GM03348 (cell line): ENCODE measurements at regions not wholly inside any gene's neighbourhood (a gene's known extent, or its start where the extent isn't known, plus 50 kb on each side); places are given as distances from the start of the nearest gene placed in this dataset.
"Not testable (repeated sequence)": the region's sequence is repeated elsewhere in the genome, so short reads cannot be mapped to it uniquely, and the experiment has no call there.

ENCODE experiments used
- DNase-seq: peaks from one replicate; pipeline ENCODE4 v3.0.0; 2012; ENCODE audit warnings: low spot score

DNA sequence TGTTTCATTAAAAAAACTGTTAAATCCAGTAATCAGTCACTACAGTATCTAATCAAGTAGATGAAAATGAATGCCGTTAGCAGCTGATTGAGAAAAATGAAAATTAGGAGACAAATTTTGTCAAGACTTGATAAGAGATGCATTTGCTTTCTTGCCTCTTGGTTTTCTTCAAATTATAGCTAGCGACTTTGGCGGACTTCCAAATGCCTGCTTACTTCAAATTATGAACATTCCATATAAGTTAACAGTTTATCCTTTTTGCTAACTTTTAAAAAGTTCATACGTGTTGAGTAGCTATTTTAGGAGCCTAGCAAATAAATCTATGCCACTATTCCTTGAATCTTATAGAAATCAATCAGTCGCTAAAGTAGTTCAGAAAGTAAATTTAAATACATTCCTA is 58.8 kb downstream of the PPP4R3C start:
- DNase-seq, result no peak

DNA sequence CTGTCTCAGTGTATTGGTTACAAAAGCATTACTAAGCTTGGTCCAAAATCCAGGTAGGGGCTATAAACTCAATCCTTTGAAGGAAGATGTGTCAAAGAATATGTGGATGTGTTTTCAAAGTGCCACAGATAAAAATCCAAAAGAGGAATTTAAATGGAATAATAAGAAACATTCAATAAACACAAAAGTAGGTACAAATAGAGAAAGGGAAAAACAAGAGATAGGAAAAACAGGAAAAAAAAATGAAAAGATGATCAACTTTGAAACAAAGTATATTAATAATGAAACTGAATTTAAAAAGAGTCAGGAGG is 64.0 kb downstream of the PPP4R3C start:
- DNase-seq, result no peak

DNA sequence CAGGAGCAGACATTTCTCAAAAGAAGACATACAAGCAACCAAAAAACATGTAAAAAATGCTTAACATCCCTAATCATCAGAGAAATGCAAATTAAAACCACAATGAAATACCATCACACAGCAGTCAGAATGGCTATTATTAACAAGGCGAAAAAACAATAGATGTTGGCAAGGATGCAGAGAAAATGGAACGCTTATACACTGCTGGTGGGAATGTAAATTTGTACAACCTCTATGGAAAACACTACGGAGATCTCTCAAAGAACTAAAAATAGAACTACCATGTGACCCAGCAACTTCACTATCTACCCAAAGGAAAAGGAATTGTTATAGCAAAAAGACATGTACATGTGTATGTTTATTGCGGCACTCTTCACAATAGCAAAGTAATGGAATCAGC is 71.5 kb downstream of the PPP4R3C start:
- DNase-seq, result no peak

DNA sequence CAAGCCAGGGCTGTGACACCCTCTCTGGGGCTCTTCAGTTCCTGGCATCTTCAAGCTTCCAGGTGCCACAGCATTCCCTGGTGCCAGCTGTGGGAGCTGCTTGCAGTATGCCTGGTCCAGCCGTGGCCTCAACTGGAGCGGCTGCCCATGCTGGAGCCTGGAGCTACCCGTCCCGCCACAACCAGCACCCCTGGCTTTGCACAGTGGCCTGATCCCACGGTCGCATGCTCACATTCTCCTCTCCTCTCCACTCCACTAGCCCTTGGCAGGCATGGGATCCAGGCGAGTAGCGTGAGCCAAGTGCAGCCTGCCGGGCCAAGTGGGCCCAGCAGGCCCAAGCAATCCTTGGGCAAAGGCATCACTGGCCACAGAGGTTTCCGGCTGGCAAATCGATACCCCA is 81.7 kb downstream of the PPP4R3C start:
- no peak for DNase-seq

DNA sequence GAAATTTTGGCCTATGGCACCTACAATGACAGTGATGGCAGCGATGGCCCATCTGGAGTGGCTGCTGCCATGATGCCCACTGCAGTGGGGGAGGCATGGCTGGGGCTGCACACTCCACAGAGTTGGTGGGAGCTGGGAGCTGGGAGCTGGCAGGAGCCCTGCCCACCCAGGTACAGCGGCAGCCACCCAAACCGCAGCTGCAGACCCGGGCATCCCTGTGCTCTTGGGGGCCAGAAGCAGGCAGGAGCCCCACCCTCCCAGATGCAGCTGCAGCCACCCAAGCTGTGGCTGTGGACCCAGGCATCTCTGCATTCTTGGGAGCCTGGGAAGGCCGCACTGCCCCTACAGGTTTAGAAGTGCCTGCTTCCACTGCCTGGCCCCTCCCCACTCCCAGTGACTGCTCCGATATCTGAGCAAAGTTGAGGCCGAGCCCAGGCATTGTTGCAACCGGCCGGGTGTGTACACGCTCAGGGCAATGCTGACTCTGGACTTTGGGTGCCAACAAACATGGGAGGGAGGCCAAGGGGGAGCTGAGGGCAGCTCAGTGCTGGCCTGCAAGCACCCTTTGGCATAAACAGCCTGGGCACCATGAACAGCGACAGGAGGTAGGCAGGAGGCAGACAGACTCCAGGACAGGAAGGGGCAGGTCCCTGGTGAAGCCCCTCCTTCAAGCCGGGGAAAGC is 82.8 kb downstream of the PPP4R3C start:
- DNase-seq, result no peak

DNA sequence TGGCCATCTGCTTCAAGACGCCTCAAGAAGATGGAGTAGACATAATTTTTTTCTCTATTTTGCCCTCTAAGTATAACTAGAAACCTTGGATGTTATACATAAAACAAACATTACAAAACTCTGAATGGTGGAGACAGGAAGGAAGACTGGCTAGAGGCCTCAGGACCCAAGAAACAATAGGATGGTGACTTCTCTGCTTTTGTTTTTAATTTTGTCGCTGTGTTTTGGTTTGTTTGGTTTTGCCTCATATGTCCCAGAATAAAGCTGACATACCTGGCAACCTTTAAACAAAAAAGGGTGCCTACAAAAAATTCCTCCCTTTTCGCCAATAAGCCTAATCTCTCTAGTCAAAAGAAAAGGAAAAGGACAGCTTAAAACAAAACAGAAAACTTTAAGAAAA is 109.1 kb downstream of the PPP4R3C start:
- DNase-seq, result no peak

DNA sequence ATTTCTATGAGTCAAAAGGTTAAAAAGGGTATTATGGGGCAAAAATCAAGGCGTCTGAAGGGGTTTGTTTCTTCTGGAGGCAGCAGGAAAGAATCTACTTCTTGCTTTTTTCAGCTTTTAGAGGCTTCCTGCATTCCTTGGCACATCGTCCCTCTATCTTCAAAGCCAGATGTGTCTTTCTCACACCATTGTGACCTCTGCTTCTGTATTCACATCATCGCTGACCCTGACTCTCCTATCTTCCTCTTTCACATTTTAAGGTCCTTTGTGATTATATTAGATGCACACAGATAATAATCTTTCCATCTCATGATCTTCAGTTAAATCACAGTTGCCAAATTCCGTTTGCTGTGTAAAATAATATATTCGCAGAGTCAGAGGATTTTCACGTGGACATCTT is 112.7 kb downstream of the PPP4R3C start:
- no peak for DNase-seq

DNA sequence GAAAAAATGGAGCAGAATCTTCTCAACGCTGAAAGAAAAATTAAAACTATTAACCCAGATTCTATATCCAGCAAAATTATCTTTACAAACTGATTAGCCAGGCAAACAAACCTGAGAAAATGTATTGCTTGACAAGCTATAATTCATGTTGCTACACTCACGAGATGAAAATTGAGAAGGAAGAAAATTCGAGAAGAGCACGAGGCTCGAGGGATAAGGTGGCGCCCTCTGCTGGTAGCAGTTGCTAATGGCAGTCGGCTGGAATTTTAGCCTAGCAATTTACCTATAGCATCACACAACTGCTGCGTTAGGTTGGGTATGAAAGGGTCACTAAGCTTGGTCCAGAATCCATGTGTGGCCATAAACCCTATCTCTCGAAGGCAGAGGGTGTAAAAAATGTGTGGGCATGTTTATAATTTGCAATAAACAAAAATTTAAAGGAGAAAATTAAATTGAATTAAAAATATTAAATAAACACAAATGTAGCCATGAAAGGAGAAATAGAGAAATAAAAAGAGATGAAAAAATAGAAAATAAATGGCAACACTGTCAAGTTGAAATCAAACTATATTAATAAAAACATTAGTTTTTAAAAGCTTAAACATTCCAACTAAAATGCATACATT is 126.6 kb downstream of the PPP4R3C start:
- peak; percentile 7 for DNase-seq

DNA sequence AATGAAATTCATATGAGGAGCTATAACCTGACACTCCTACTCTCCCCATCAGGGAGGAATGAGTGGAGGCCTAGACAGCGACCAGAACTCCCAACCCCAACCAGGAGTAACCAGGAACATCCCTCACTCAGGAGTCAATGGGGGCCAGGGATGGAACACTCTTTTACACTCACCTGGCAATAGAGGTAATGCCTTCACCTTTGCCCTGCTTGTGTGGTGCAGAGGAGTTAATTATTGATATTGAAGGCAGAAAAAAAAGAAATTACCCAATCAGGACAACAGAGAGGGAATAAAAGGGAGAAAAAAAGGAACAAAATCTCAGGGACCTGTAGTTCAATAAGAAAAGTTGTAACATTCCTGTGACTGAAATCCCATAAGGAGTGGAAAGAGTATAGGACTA is 141.5 kb downstream of the PPP4R3C start:
- no peak for DNase-seq

DNA sequence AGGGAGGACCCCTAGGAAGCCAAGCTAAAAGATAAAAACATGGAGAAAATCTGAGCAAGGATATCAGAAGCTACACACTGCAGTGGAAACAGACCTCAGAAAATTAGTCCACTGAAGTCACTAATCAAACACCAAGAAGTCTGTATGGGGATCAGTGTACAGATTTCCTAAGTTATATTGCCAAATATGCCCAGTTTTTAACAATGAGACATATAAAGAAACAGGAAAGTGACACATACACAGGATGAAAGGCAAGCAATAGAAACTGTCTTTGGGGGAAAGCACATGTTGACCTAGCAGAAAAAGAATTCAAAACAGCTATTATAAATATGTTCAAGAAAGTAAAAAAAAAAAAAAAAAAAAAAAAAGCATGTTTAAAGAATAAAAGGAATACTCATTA is 153.7 kb downstream of the PPP4R3C start:
- DNase-seq, result no peak

DNA sequence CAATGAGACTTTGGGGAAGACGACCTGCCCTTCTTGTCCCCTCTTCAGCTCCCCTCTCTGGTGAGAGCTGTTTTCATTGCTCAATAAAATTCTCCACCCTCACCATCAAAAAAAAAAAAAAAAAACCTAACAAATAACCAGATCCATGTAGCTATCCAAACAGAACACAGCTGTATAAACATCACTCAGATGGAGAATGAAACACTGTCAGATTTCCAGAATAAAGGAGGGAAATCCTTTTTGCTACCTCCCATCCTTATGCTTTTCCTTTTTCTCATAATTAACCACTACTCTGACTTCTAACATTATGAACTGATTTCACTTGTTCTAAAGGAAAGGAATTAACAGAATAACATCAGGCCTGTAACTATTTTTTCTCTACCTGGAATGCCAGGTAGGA is 155.6 kb downstream of the PPP4R3C start:
- no peak for DNase-seq

DNA sequence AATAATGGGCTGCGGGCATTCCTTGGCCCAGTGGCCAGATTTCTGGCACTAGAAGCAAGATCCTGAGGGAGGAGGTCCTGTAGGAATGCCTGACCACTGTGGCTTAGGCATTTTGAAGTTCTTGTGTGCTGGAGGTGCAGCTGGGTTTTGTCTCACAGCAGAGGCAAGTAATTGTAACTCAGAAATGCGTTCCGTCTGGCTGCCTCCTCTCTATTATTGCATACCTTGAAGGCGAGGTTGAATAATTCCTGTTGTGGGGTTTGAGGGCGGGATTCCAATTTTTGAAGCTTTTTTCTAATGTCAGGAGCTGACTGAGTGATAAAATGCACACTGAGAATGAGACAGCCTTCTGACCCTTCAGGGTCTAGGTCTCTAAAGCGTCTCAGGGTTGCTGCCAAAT is 170.6 kb downstream of the PPP4R3C start:
- not testable (repeated sequence) for DNase-seq

DNA sequence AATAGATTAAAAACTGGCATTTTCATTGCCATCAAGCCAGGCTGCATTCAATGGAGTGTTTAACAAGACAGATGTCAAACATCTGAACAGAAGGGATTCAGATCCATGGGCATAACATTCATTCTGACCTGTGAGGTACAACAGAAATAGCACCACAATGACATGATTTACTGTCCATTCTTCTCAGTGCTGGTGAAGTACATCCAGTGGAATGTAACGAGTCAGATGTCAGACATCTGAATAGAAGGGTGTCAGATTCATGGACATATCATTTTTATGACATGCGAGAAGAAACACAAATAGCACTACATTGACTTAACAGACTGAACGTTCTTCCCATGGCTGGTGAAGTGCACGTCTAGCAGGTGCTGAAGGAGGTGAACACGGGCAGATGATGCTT is 186.4 kb downstream of the PPP4R3C start:
- DNase-seq, result no peak

DNA sequence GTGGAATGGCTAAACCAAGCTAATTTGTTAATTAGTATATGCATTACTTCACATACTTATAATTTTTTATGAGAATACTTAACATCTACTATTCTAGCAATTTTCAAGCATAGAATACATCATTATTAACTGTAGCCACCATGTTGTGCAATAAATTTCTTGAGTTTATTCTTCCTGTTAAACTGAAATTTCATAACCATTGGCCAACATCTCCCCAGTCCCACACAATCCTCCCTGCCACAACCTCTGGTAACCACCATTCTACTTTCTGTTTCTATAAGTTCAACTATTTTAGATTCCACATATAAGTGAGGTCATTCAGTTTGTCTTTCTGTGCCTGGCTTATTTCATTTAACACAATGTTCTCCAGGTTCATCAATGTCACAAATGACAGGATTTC is 208.5 kb downstream of the PPP4R3C start:
- DNase-seq, result no peak

DNA sequence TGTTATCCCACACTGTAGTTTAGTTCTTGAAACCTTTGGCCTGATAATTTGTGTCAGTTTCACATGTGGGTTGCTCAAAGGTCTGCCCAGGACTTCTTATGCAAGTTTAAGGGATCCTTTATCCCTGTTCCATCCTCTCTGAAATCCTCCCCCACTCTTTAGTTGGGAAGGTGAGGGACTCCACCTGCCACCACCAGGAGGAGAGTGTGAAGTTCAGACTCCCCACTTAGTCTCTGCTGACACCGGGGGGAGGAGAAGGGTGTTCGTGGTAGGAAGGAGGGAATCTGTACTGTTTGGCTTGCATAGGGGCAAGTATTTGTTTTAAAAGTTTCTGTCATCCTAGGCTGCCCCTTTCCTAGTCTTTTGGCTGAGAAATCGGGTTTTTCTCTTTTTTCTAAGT is 211.8 kb downstream of the PPP4R3C start:
- DNase-seq, result no peak

DNA sequence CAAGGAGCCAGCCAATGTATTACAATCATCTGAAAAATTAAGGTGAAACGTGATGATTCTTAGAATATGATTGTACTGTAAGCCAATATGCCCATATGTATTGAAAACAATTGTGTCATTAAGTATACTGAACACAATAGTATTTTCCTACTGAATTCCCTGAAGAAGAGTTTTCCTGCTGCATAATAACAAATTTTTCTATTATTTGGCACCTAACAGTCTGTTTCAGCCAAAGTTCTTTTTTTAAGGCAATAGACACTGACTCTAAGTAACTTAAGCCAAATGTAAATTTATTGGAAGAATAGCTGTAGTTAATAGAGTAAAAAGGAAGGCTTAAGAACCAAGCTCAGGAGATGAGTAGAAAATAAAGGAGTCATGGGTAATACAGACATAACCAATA is 220.6 kb downstream of the PPP4R3C start:
- no peak for DNase-seq

DNA sequence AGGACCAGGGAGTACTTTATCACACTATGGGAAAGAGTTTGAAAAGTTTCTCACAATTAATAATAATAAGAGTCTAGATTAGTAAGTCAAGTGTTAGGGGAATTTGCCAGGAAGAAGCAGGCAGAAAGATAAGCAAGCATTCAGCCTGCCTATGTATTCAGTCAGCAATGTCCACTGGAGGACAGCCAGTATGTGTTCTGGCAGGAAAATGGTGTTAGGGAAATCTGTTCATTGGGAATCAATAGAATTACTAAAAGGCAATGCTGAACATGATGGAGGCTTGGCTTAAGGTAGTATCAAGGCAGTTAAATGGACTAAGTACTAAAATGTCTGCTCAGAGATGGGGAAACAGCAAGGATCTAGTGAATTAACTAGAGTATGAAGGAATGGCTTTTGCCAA is 221.2 kb downstream of the PPP4R3C start:
- no peak for DNase-seq

DNA sequence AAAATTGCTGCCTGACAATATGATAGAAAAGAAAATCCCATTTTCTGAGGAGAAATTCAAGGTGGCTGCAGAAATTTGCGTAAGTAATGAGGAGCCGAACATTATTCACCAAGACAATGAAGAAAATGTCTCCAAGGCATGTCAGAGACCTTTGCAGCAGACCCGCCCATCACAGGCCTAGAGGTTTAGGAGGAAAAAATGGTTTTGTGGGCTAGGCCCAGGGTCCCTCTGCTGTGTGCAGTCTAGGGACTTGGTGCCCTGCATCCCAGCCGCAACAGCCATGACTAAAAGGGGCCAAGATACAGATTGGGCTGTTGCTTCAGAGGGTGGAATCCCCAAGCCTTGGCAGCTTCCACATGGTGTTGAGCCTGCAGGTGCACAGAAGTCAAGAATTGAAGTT is 223.1 kb downstream of the PPP4R3C start:
- not testable (repeated sequence) for DNase-seq

DNA sequence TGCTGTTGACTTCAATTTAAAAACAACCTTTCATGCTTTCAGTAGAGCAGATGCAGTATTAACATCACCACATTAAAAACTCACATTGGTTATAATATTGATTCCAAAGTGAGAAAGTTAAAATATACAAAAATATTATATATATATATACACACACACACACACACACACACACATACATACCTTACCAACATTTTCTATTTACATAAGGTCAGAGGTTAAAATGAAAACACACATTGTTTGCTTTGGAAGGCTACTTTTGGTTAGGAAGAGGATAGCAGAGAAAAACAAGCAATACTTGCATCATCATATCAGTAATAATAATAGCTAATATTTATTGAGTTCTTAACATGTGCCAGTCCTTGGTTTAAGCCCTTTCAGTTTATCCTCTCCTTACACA is 226.5 kb downstream of the PPP4R3C start:
- no peak for DNase-seq

DNA sequence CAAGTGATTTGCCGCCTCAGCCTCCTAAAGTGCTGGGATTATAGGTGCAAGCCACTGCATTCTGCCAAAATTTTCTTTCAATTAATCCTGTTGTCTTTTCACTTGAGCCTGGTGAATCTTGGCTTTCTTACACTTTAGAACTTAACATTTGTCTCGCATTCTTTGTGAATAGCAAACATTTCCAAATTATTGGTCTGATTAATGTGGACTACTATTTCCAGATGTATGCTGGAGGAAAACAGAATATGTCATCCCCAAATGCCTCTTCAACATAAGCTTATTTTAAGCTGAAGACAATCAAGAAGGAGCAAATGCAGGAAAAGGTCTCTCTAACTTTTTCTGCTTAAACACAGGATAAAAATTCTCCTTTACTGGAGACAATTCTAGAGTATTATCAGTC is 233.4 kb downstream of the PPP4R3C start:
- DNase-seq, result no peak

DNA sequence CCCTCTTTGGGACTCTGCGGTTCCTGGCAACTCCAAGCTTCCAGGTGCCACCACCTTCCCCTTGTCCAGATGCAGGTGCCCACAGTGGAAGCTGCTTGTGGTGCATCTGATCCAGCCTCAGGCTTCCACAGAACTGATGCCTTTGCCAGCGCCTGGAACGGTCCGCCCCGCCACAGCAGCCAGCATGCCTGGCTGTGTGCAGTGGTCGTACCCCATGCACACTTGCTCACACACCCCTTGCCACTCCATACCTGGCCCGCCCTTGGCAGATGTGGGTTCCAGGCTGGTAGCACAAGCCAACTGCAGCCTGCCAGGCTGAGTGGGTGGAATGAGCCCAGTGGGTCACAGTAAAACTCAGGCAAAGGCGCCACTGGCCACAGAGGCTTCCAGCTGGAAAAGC is 240.5 kb downstream of the PPP4R3C start:
- no peak for DNase-seq

DNA sequence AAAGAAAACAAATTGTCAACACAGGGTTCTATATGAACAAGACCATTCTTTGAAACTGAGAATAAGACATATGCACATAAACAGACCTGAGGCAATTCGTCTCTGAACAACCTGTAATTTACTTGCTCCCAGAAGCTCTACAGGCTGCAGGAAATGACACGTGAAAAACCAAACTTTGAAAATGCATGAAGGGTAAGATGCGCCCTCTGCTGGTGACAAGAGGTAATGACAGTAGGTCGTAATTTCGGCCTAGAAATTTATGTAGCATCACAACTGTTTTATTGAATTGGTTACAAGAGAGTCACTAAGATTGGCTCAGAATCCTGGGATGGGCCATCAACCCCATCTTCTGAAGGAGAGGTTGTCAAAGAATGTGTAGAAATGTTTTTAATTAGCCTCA is 276.5 kb downstream of the PPP4R3C start:
- peak; percentile 16 for DNase-seq

DNA sequence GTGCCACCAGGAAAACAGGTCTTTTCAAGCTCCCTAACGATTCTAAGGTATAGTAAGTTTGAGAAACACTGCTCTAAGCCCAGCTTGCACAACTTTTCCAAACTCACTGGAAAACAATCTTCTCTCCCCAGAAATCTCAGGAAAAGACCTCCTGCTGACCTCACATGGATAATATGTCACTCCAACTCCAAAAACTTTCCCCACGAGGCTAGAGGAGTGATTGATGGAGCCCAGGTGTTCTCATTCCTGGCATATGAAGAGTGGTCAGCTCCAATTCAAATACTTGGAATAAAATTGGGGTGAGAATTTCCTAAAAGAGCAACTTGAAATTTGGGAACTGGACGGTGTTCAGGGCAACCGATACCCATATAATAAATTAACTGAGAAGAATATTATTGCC is 299.9 kb downstream of the PPP4R3C start:
- DNase-seq, result no peak

DNA sequence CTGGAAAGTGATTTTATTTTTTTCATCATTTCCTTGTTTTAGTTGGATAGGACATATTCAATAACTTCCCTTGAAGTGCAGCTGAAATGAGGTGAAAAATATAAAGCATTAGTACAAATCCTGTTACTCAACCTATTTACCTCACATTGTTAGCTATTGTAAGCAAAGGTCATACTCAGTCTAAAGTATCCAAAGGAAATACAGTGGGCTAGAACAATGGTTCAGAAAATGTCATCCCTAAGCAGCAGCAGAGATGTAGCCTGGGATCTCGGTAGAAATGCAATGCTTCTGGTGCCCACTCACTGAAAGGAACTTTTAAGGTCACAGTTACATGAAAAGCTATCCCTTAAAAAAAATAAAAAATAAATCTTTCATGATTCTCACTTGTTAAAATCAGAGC is 300.6 kb downstream of the PPP4R3C start:
- no peak for DNase-seq

DNA sequence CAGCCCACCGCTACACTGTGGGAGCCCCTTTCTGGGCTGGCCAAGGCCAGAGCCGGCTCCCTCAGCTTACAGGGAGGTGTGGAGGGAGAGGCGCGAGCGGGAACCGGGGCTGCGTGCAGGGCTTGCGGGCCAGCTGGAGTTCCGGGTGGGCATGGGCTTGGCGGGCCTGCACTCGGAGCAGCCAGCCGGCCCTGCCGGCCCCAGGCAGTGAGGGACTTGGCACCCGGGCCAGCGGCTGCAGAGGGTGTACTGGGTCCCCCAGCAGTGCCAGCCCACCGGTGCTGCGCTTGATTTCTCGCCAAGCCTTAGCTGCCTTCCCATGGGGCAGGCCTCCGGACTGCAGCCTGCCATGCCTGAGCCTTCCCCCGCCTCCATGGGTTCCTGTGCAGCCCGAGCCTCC is 306.2 kb downstream of the PPP4R3C start:
- DNase-seq, result not testable (repeated sequence)
